GM12865 (cell line): ENCODE measurements at regions not wholly inside any gene's neighbourhood (a gene's known extent, or its start where the extent isn't known, plus 50 kb on each side); places are given as distances from the start of the nearest gene placed in this dataset.

ENCODE experiments used
- DNase-seq: peaks from one replicate; pipeline ENCODE4 v3.0.0; 2010; ENCODE audit warnings: low read depth
- H3K4me3 ChIP-seq: 2 replicates; pipeline ENCODE4 v1.5.1; 2011; ENCODE audit warnings: mild to moderate bottlenecking, low read depth, low read length, control low read depth
- TF ChIP-seq, protein P1 (sequence below): IDR thresholded peaks from 2 replicates; pipeline ENCODE4 v1.5.1; 2011; ENCODE audit warnings: low read length, control low read depth, low read depth, inconsistent platforms; ENCODE audit not compliant: insufficient read depth; ENCODE audit errors: missing control alignments

DNA sequence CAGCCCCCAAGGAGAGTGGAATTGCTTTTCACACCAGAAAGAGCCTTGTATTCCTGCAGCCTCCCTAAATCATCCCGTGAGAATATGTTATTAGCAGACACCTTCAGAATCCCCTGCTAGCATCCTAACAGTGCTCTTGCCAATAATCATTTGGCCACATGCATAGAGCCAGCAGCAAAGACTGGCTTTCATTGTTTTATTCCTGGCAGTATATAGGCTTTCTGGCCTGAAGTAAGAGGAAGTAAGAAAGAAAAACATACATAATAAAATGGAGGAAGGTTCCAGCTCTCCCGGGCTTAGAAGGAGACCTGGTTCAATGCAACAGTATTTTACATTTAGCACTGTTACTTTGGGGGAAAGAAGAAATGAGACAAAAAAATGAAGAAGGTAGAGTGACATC lies 176.7 kb upstream of the ATF7IP start:
- TF ChIP-seq, protein P1, sequence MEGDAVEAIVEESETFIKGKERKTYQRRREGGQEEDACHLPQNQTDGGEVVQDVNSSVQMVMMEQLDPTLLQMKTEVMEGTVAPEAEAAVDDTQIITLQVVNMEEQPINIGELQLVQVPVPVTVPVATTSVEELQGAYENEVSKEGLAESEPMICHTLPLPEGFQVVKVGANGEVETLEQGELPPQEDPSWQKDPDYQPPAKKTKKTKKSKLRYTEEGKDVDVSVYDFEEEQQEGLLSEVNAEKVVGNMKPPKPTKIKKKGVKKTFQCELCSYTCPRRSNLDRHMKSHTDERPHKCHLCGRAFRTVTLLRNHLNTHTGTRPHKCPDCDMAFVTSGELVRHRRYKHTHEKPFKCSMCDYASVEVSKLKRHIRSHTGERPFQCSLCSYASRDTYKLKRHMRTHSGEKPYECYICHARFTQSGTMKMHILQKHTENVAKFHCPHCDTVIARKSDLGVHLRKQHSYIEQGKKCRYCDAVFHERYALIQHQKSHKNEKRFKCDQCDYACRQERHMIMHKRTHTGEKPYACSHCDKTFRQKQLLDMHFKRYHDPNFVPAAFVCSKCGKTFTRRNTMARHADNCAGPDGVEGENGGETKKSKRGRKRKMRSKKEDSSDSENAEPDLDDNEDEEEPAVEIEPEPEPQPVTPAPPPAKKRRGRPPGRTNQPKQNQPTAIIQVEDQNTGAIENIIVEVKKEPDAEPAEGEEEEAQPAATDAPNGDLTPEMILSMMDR = no peak
- no peak for DNase-seq
- H3K4me3 ChIP-seq = no peak overlapping the region

DNA sequence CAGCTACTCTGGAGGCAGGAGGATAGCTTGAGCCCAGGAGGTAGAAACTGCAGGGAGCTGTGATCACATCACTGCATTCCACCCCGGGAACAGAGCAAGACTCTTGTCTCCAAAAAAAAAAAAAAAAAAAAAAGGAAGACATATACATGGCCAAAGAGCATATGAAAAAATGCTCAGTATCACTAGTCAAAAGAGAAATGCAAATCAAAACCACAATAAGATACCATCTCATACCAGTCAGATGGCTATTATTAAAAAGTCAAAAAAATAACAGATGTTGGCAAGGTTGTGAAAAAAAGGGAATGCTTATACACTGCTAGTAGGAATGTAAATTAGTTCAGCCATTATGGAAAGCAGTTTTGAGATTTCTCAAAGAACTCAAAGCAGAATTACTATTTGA lies 174.8 kb upstream of the ATF7IP start:
- no peak for DNase-seq

DNA sequence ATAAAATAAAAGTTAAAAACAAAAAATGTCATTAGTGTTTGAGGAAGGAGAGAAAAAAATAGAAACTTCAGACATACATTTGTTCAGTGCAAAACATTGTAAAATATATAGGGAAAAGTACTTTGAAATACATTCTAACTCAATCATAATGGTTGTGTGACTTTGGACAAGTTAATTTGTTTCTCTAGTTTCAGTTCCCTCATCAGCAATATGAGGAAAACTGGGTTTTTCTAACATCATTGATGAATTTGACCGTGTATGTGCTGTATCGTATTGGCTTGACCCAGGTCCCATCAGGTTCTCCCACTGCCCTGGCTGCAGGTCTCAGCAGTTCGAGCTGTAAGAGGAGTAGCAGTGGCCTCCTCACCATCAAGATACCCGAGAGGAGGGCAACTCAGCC lies 173.9 kb upstream of the ATF7IP start:
- H3K4me3 ChIP-seq = no peak overlapping the region
- TF ChIP-seq, protein P1 = no peak
- DNase-seq = no peak

More for the DNA sequence above, 174.8 kb upstream of the ATF7IP start:
- no peak overlapping the region for H3K4me3 ChIP-seq
- TF ChIP-seq, protein P1 = no peak

DNA sequence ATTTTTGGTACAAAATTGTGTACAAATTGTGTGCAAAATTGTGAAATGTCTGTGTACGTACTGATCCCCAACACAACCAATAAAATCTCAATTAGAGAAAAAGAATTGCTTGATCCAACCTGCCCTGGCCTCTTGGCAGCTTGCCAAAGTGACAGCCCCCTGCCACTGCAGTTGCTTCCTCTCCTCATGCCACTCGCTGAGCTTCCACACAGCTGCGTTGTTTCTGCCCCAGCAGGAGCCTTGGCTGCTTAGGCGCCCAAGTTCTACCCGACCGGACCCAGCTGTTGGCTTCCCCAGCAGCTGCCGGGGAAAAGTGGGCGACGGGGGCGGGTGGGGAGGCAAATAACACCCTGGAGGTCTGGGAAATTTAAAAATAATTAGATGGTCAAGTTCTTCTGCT lies 171.8 kb upstream of the ATF7IP start:
- TF ChIP-seq, protein P1 = no peak
- no peak for DNase-seq

DNA sequence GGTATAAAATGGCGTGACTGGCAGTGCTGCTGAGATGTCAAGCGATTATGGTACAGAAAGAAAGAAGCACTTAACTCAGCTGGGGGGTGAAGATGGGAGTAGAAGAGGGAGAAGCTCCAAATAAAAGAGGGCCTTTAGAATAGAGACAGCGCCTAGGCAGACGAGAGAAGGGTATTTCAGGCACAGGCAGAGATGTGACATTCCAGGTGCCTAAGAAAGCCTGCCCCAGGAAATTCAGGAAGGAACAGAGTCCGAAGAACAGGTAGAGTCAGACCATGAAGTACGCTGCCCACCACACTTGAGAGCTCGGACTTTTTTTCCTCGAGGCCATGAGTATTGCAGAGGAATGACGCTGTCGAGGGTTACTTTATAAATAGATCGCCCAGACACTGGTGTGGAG lies 170.9 kb upstream of the ATF7IP start:
- DNase-seq = no peak
- TF ChIP-seq, protein P1 = no peak

More for the DNA sequence above, 171.8 kb upstream of the ATF7IP start:
- no peak overlapping the region for H3K4me3 ChIP-seq

DNA sequence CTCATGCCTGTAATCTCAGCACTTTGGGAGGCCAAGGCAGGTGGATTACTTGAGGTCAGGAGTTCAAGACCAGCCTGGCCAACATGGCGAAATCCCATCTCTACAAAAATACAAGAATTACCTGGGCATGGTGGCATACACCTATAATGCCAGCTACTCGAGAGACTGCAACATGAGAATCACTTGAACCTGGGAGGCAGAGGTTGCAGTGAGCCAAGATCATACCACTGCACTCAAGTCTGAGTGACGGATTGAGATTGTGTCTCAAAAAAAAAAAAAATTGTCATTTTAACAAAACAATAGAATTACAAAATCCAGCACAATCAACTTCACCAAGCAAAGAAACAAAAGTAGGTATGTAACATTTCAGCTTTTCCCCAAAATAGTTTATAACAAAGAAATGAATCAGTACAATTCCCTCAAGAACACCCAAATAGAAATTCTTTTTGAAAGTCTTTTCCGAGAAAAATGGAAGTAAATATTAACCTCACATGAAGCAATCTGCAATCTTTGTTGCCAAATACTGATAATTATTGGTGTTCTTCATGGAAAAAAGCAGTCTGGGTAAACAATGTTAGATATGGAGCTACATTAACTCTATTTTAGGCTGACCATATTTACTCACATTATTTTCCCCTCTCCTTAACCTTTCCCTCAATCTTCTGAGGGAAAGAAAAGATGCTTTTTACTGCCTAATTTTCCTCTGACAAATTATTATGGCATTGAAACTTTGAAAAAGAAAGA lies 165.9 kb upstream of the ATF7IP start:
- TF ChIP-seq, protein P1 = no peak
- no peak overlapping the region for H3K4me3 ChIP-seq
- DNase-seq = no peak

More for the DNA sequence above, 170.9 kb upstream of the ATF7IP start:
- no peak overlapping the region for H3K4me3 ChIP-seq

DNA sequence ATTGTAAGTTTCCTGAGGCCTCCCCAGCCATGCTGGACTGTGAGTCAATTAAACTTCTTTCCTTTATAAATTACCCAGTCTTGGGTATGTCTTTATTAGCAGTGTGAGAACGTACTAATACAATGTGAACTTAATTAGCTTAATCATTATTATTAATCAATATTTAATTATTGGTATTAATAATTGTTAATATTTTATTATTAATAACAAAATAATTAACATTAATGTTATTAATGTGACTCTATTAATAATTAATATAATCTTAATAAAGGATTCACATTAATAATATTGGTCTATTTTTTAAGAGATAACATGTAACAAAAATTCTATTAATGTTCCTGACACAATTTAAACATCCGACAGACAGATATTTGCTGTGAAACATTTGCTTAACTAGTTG lies 164.9 kb upstream of the ATF7IP start:
- DNase-seq = no peak
- H3K4me3 ChIP-seq = no peak overlapping the region
- TF ChIP-seq, protein P1 = no peak
